RWPE2 (cell line): ENCODE measurements at regions not wholly inside any gene's neighbourhood (a gene's known extent, or its start where the extent isn't known, plus 50 kb on each side); places are given as distances from the start of the nearest gene placed in this dataset.

Source experiments
- ATAC-seq: fragments of 200-7000 bp; cut with Tn5 transposase; 3 replicates; pipeline ENCODE4 v1.9.1; 2021; ENCODE audit warnings: low read depth
- DNase-seq: peaks from one replicate; pipeline ENCODE4 v3.0.0-alpha.2; 2020; ENCODE audit warnings: low spot score
- H3K27ac ChIP-seq: fragments of 450-650 bp; 2 replicates; pipeline ENCODE4 v1.5.1; 2017; ENCODE audit warnings: mild to moderate bottlenecking; ENCODE audit not compliant: poor library complexity, severe bottlenecking
- H3K27me3 ChIP-seq: fragments of 250-450 bp; sonication (Bioruptor Pico); 2 replicates; pipeline ENCODE4 v1.5.1; 2021; ENCODE audit warnings: mild to moderate bottlenecking, moderate library complexity; ENCODE audit not compliant: insufficient read depth, poor library complexity, severe bottlenecking
- H3K36me3 ChIP-seq: fragments of 250-450 bp; sonication (Bioruptor Pico); 2 replicates; pipeline ENCODE4 v1.5.1; 2020; ENCODE audit warnings: low read depth, mild to moderate bottlenecking, moderate library complexity
- H3K4me1 ChIP-seq: fragments of 250-450 bp; sonication (Bioruptor Pico); 2 replicates; pipeline ENCODE4 v1.5.1; 2021; ENCODE audit warnings: mild to moderate bottlenecking, moderate library complexity; ENCODE audit not compliant: insufficient read depth, poor library complexity, severe bottlenecking
- H3K4me3 ChIP-seq: fragments of 250-450 bp; sonication (Bioruptor Pico); 2 replicates; pipeline ENCODE4 v1.5.1; 2021; ENCODE audit warnings: mild to moderate bottlenecking, moderate library complexity; ENCODE audit not compliant: severe bottlenecking
- H3K9me3 ChIP-seq: fragments of 250-450 bp; sonication (Bioruptor Pico); 2 replicates; pipeline ENCODE4 v1.5.1; 2021; ENCODE audit warnings: mild to moderate bottlenecking, moderate library complexity; ENCODE audit not compliant: severe bottlenecking
- CTCF ChIP-seq: fragments of 450-650 bp; IDR thresholded peaks from one replicate; pipeline ENCODE4 v1.5.1; 2017; ENCODE audit warnings: mild to moderate bottlenecking, moderate library complexity; ENCODE audit not compliant: poor library complexity, severe bottlenecking

GRCh38 chrX:40449396-40449795 is 131.4 kb upstream of the ATP6AP2 start:
- Histone ChIP-seq H3K9me3 (no peaks in the 10 kb centered on the region), H3K27me3 (no peaks in the 10 kb centered on the region), H3K4me3 (no peak overlapping the region), H3K4me1 (no peaks in the 10 kb centered on the region), H3K36me3 (no peaks in the 10 kb centered on the region), H3K27ac (no peak overlapping the region)
- TF ChIP-seq CTCF = no peak
- ATAC-seq (no peak), DNase-seq (no peak)

- H3K4me3 ChIP-seq = no peak overlapping the region
- DNase-seq (no peak), ATAC-seq (no peak)
- no peak overlapping the region for H3K27ac ChIP-seq
- H3K36me3 ChIP-seq = no peaks in the 10 kb centered on the region
- H3K9me3 ChIP-seq = no peaks in the 10 kb centered on the region
- TF ChIP-seq CTCF = no peak
- H3K4me1 ChIP-seq = no peaks in the 10 kb centered on the region
- no peaks in the 10 kb centered on the region for H3K27me3 ChIP-seq
Observed at GRCh38 chrX:40448793-40449192, 132.0 kb upstream of the ATP6AP2 start.

GRCh38 chrX:40446921-40447320 is 133.8 kb upstream of the ATP6AP2 start:
- H3K27me3 ChIP-seq = no peaks in the 10 kb centered on the region
- no peaks in the 10 kb centered on the region for H3K36me3 ChIP-seq
- H3K27ac ChIP-seq = no peak overlapping the region
- TF ChIP-seq CTCF = no peak
- H3K9me3 ChIP-seq = no peaks in the 10 kb centered on the region
- DNase-seq (no peak), ATAC-seq (no peak)
- no peak overlapping the region for H3K4me3 ChIP-seq
- H3K4me1 ChIP-seq = no peaks in the 10 kb centered on the region

- H3K27me3 ChIP-seq = no peaks in the 10 kb centered on the region
- no peaks in the 10 kb centered on the region for H3K36me3 ChIP-seq
- no peaks in the 10 kb centered on the region for H3K9me3 ChIP-seq
- DNase-seq = no peak
- H3K4me1 ChIP-seq = no peaks in the 10 kb centered on the region
- ATAC-seq = no peak
- TF ChIP-seq CTCF = no peak
- H3K4me3 ChIP-seq = no peak overlapping the region
- no peak overlapping the region for H3K27ac ChIP-seq
Observed at GRCh38 chrX:40445691-40446090, 135.1 kb upstream of the ATP6AP2 start.

- DNase-seq (no peak), ATAC-seq (no peak)
- no peaks in the 10 kb centered on the region for H3K9me3 ChIP-seq
- no peaks in the 10 kb centered on the region for H3K36me3 ChIP-seq
- no peaks in the 10 kb centered on the region for H3K4me1 ChIP-seq
- no peaks in the 10 kb centered on the region for H3K27me3 ChIP-seq
- H3K4me3 ChIP-seq = no peak overlapping the region
- H3K27ac ChIP-seq = no peak overlapping the region
- no peak for TF ChIP-seq CTCF
Observed at GRCh38 chrX:40444798-40445496, 135.8 kb upstream of the ATP6AP2 start.
